ENCODE measurements at regions not wholly inside any gene's neighbourhood (a gene's known extent, or its start where the extent isn't known, plus 50 kb on each side); places are given as distances from the start of the nearest gene placed in this dataset.

DNA sequence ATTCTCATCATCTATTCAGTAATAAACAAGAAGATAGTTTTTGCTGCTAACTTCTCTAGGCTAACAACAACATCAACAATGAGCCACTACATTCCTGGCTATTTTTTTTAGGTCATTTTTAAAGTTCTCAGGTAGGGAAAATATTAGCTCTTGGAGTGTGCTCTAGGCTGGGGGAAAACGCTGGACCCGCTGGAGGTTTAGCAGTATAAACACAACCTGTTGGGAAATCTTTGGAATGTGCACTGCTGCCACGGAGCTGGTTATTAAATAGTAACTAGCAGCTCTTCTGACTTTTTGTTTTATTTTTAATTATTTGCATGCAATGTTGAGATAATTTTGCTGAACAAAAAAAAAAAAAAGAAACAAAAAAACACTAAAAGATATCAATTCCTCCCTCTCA is 892.1 kb upstream of the ACVR2A start:
- no peaks in the 10 kb centered on the region for H4K20me1 ChIP-seq (ENCODE audit: control insufficient read depth, insufficient read depth, low read length, poor library complexity, severe bottlenecking)
- Mint-ChIP-seq H3K4me3 (no peak overlapping the region), H3K27me3 (no peaks in the 10 kb centered on the region), H3K4me1 (no peaks in the 10 kb centered on the region), H3K27ac (no peak overlapping the region), H3K9me3 (ENCODE audit: insufficient read depth) (no peaks in the 10 kb centered on the region)
- H2AFZ ChIP-seq (ENCODE audit: insufficient read depth, low read depth, low read length, poor library complexity, severe bottlenecking) = no peak overlapping the region
- TF ChIP-seq, protein P1, sequence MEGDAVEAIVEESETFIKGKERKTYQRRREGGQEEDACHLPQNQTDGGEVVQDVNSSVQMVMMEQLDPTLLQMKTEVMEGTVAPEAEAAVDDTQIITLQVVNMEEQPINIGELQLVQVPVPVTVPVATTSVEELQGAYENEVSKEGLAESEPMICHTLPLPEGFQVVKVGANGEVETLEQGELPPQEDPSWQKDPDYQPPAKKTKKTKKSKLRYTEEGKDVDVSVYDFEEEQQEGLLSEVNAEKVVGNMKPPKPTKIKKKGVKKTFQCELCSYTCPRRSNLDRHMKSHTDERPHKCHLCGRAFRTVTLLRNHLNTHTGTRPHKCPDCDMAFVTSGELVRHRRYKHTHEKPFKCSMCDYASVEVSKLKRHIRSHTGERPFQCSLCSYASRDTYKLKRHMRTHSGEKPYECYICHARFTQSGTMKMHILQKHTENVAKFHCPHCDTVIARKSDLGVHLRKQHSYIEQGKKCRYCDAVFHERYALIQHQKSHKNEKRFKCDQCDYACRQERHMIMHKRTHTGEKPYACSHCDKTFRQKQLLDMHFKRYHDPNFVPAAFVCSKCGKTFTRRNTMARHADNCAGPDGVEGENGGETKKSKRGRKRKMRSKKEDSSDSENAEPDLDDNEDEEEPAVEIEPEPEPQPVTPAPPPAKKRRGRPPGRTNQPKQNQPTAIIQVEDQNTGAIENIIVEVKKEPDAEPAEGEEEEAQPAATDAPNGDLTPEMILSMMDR (IDR thresholded peaks at IDR 0.05) = no peak
- no peak for TF ChIP-seq EZH2 (IDR thresholded peaks at IDR 0.05; ENCODE audit: borderline replicate concordance, insufficient read depth, low read depth, low read length, poor library complexity, severe bottlenecking)
- no peaks in the 10 kb centered on the region for H3K36me3 ChIP-seq (replicated peaks in 1 of 2; ENCODE audit: control extremely low read depth in 1 of 2, control insufficient read depth in 1 of 2, extremely low read depth in 1 of 2, insufficient read depth in 2 of 2, low read length in 1 of 2)
- no peaks in the 10 kb centered on the region for H3K9me3 ChIP-seq (ENCODE audit: control extremely low read depth in 1 of 3, control insufficient read depth in 2 of 3, insufficient read depth in 1 of 3, low read length in 2 of 3)
- intact Hi-C loops (cut with micrococcal nuclease) = no loop called here
- no peak overlapping the region for H3K4me2 ChIP-seq (replicated peaks; ENCODE audit: low read depth, low read length, poor library complexity, severe bottlenecking)
- no peaks in the 10 kb centered on the region for H3K4me1 ChIP-seq (ENCODE audit: control insufficient read depth in 2 of 2, insufficient read depth in 2 of 2, low read length in 2 of 2)
- ATAC-seq (ENCODE audit: low read depth) (no peak), DNase-seq (no peak)
- H3K4me3 ChIP-seq (ENCODE audit: control extremely low read depth in 1 of 5, extremely low read depth in 1 of 5, insufficient read depth in 1 of 5, low read depth in 2 of 5, low read length in 4 of 5) = no peak overlapping the region
- no peak overlapping the region for H3K9ac ChIP-seq (ENCODE audit: low read length)
- H3K27me3 ChIP-seq (replicated peaks in 1 of 4; ENCODE audit: control extremely low read depth in 1 of 4, control insufficient read depth in 3 of 4, insufficient read depth in 4 of 4, low read length in 3 of 4) = no peaks in the 10 kb centered on the region
- no CpG with 5 or more reads among the region's 3 CpGs for WGBS (ENCODE audit: insufficient coverage)
- ChIA-PET POLR2A (no interaction called here), CTCF (no interaction called here)
- no peaks in the 10 kb centered on the region for H3K79me2 ChIP-seq (ENCODE audit: control insufficient read depth, insufficient read depth, low read length)
- H3K27ac ChIP-seq (ENCODE audit: low read length in 2 of 2) = no peak overlapping the region

DNA sequence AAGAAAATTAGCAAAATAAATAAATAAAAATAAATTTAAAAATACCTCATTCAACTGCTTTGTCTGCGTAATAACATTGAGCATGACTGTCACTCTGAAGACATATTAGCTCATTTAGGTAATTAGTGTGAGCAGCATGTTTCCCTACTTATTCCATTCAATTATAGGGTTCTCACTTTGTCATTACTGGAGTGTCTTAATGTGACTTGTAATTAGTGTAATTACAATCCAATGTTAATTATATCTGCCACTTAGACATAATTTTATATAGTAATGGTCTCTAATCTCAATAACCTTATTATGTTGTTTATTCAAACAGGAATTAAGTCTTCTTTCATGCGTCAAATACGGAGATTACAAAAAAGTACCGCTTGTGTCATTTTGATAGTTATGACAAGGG is 893.9 kb upstream of the ACVR2A start:
- POLR2A ChIA-PET = no interaction called here
- H2AFZ ChIP-seq (ENCODE audit: insufficient read depth, low read depth, low read length, poor library complexity, severe bottlenecking) = no peak overlapping the region
- Mint-ChIP-seq H3K27ac (no peak overlapping the region), H3K9me3 (ENCODE audit: insufficient read depth) (peaks cover 2% of the 10 kb centered on the region), H3K4me3 (no peak overlapping the region), H3K27me3 (no peaks in the 10 kb centered on the region), H3K4me1 (no peaks in the 10 kb centered on the region)
- intact Hi-C loops (cut with micrococcal nuclease) = no loop called here
- no CpG with 5 or more reads among the region's 4 CpGs for WGBS (ENCODE audit: insufficient coverage)
- H3K4me2 ChIP-seq (replicated peaks; ENCODE audit: low read depth, low read length, poor library complexity, severe bottlenecking) = no peak overlapping the region
- ATAC-seq (ENCODE audit: low read depth) (no peak), DNase-seq (no peak)
- no peaks in the 10 kb centered on the region for H3K4me1 ChIP-seq (ENCODE audit: control insufficient read depth in 2 of 2, insufficient read depth in 2 of 2, low read length in 2 of 2)
- H3K27ac ChIP-seq (ENCODE audit: low read length in 2 of 2) = no peak overlapping the region
- no peak overlapping the region for H3K9ac ChIP-seq (ENCODE audit: low read length)
- H3K9me3 ChIP-seq (ENCODE audit: control extremely low read depth in 1 of 3, control insufficient read depth in 2 of 3, insufficient read depth in 1 of 3, low read length in 2 of 3) = no peaks in the 10 kb centered on the region
- H4K20me1 ChIP-seq (ENCODE audit: control insufficient read depth, insufficient read depth, low read length, poor library complexity, severe bottlenecking) = no peaks in the 10 kb centered on the region
- H3K36me3 ChIP-seq (replicated peaks in 1 of 2; ENCODE audit: control extremely low read depth in 1 of 2, control insufficient read depth in 1 of 2, extremely low read depth in 1 of 2, insufficient read depth in 2 of 2, low read length in 1 of 2) = no peaks in the 10 kb centered on the region
- TF ChIP-seq EZH2 (IDR thresholded peaks at IDR 0.05; ENCODE audit: borderline replicate concordance, insufficient read depth, low read depth, low read length, poor library complexity, severe bottlenecking) = no peak
- TF ChIP-seq, protein P1 (IDR thresholded peaks at IDR 0.05) = no peak
- H3K4me3 ChIP-seq (ENCODE audit: control extremely low read depth in 1 of 5, extremely low read depth in 1 of 5, insufficient read depth in 1 of 5, low read depth in 2 of 5, low read length in 4 of 5) = no peak overlapping the region
- H3K27me3 ChIP-seq (replicated peaks in 1 of 4; ENCODE audit: control extremely low read depth in 1 of 4, control insufficient read depth in 3 of 4, insufficient read depth in 4 of 4, low read length in 3 of 4) = no peaks in the 10 kb centered on the region
- no peaks in the 10 kb centered on the region for H3K79me2 ChIP-seq (ENCODE audit: control insufficient read depth, insufficient read depth, low read length)
- CTCF ChIA-PET = no interaction called here
